ENCODE measurements at regions not wholly inside any gene's neighbourhood (a gene's known extent, or its start where the extent isn't known, plus 50 kb on each side); places are given as distances from the start of the nearest gene placed in this dataset.
A peak's percentile ranks its signal among the peaks of the same experiment; 100 is the strongest.

DNA sequence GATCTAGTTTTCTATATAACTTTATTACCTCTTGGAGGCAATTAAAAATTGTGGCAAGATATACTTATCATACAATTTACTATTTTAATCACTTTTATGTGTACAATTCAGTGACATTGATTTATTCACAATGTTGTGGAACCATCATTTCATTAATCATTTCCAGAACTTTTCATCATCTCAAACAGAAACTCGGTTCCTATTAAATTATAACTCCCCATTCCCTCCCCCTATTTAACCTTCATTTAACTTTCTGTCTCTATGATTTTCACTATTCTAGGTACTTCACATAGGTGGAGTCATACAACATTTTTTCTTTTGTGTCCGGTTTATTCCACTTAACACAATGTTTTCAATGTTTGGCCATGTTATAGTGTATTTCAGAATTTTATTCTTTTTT, 252.8 kb downstream of the REEP3 start:
- peaks cover 11 to 21% (median 15%) of the 10 kb centered on the region in 5 donors for H3K27me3 Mint-ChIP-seq
- no peaks in the 10 kb centered on the region for H3K36me3 Mint-ChIP-seq
- H3K4me3 Mint-ChIP-seq = no peak overlapping the region
- no peak overlapping the region for H3K27ac Mint-ChIP-seq
- DNase-seq = no peak
- no peak for ATAC-seq
- POLR2A ChIA-PET = no interaction called here
- no peaks in the 10 kb centered on the region for H3K4me1 Mint-ChIP-seq
- H3K9me3 Mint-ChIP-seq = peaks cover 0 to 2% (median 0%) of the 10 kb centered on the region in 9 donors

DNA sequence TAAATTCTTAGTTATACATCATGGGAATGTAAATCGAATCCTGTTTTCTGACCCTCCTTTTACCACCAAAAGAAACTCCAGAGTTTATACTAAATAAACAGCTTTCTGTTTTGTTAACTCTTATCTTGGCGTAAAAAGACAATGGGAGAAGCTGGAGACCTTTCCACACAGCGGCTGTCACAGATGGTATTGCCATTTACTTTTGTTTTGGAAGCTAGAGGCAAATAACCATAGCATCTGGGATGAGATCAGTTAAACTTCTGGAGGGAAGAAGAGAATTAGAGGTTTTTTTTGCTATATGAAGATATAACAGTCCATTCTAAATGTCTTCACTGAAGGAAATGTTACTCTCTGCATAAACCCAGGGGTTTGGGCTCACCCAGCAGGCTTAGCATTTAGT, 258.9 kb downstream of the REEP3 start:
- Mint-ChIP-seq H3K4me1 (no peaks in the 10 kb centered on the region), H3K36me3 (no peaks in the 10 kb centered on the region), H3K27ac (no peak overlapping the region), H3K9me3 (peaks cover 0 to 2% (median 0%) of the 10 kb centered on the region in 9 donors), H3K27me3 (peaks cover 19 to 35% (median 29%) of the 10 kb centered on the region in 5 donors), H3K4me3 (no peak overlapping the region)
- ATAC-seq (no peak), DNase-seq (no peak)
- POLR2A ChIA-PET = no interaction called here

DNA sequence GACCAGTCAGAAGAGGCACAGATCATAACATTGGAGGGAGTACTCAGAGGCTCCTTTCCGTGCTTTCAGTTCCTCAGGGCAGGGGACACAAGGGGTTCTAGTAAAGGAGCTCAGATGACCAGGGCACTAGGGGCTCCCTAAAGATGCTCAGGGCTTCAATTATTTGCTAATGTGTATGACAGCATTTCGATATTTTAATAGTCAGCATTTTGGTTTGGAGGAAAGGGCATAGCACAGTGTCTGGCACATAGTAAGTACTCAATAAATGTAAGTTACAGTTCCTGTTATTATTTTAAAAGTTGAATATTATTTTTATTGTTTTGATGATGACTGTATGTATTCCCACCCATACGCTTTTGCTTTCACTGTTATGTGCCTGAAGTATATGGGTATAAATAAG, 260.0 kb downstream of the REEP3 start:
- no peak overlapping the region for H3K27ac Mint-ChIP-seq
- peaks cover 19 to 44% (median 35%) of the 10 kb centered on the region in 5 donors for H3K27me3 Mint-ChIP-seq
- no peaks in the 10 kb centered on the region for H3K36me3 Mint-ChIP-seq
- DNase-seq = no peak
- no peaks in the 10 kb centered on the region for H3K4me1 Mint-ChIP-seq
- ATAC-seq = no peak
- no peak overlapping the region for H3K4me3 Mint-ChIP-seq
- POLR2A ChIA-PET = no interaction called here
- H3K9me3 Mint-ChIP-seq = peaks cover 0 to 2% (median 0%) of the 10 kb centered on the region in 9 donors

DNA sequence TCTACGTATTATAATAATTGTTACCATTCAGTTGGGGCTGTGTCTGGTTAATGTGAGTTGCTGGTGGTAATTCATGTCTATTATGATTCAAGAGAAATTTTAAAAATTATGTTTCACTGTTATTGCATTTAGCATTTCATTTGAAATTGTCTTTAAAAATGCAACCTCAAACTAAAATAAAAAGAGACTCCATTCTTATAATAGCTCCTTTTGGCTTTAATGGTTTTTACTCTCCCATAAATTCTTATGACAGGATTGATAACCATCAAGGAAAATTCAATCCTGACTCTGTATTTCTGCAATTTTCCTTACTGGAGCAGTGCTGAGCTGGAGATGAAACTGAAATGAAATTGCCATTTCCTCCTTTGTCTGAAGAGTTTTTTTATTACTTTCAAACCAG, 262.7 kb downstream of the REEP3 start:
- no peak for DNase-seq
- peaks cover 0 to 2% (median 0%) of the 10 kb centered on the region in 9 donors for H3K9me3 Mint-ChIP-seq

DNA sequence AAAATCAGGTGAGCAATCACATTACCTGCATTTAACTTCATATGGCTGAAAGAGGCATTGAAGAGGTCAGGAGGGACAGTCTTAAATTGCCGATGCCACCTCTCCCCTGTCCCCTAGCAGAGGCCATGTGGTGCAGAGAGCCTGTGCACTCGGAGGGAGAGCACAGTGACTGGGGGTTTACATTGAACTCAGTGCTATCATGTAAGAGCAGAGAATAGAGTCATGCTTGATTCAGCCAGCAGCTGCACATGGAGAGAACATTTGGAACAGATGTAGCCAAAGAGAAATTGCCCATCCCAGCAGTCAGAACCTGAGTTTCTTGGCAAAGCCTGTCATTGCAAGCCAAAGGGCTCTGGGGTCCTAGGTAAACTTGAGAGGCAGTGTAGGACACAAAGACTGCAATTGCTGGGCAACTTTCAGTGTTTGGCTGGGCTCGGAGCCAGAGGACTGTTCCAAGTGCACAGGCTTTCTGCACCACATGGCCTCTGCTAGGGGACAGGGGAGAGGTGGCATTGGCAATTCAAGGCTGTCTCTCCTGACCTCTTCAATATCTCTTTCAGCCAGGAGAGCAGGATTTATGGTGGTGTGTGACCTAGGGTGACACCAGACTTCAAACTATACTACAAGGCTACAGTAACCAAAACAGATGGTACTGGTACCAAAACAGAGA, 267.1 kb downstream of the REEP3 start:
- DNase-seq (no peak), ATAC-seq (no peak)

More for the DNA sequence above, 262.7 kb downstream of the REEP3 start:
- Mint-ChIP-seq H3K27ac (no peak overlapping the region), H3K4me3 (no peak overlapping the region), H3K27me3 (peaks cover 20 to 34% (median 27%) of the 10 kb centered on the region in 5 donors), H3K4me1 (no peaks in the 10 kb centered on the region), H3K36me3 (no peaks in the 10 kb centered on the region)
- POLR2A ChIA-PET = no interaction called here
- ATAC-seq = no peak

DNA sequence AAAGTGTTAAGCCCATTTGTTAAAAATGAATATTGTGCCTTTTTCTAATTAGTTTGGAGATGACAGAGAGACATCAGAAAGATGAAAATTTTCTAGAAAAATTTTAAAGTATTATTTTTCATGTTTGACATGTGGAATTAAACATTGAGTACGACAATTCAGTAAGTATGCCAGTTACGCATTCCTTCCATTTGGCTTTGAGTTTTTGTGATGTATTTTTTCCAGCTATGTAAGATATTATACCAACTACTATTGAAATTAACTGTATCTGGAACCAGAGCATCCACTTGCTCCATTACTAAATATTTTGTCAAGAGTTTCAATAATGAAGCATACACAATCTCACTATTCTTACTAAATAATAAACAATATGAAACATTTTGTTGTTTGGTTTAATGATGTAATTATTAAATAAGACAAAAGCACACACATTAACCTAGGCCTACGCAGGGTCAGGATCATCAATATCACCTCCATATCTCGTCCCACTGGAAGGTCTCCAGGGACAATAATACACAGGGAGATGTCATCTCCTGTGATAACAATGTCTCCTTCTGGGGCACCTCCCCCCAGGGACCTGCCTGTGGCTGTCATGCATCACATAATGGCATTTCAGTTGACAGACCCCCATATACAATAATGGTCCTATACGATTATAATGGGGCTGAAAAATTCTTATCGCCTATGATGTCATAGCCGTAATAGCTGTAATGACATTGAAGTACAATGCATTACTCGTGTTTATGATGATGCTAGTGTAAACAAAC, 274.1 kb downstream of the REEP3 start:
- Mint-ChIP-seq H3K9me3 (peaks cover 0 to 14% (median 2%) of the 10 kb centered on the region in 9 donors), H3K36me3 (peaks cover 0 to 6% (median 0%) of the 10 kb centered on the region in 3 donors), H3K27ac (no peak overlapping the region), H3K27me3 (peaks cover 0 to 9% (median 5%) of the 10 kb centered on the region in 5 donors), H3K4me1 (peaks cover 0 to 10% (median 6%) of the 10 kb centered on the region in 4 donors), H3K4me3 (no peak overlapping the region)
- DNase-seq = no peak
- POLR2A ChIA-PET = no interaction called here
- no peak for ATAC-seq

More for the DNA sequence above, 267.1 kb downstream of the REEP3 start:
- H3K9me3 Mint-ChIP-seq = peaks cover 0 to 14% (median 2%) of the 10 kb centered on the region in 9 donors
- H3K4me3 Mint-ChIP-seq = no peak overlapping the region
- POLR2A ChIA-PET = no interaction called here
- H3K27me3 Mint-ChIP-seq = peaks cover 11 to 21% (median 13%) of the 10 kb centered on the region in 5 donors
- peak overlapping the region in 1 of 10 donors; percentile 84 for H3K27ac Mint-ChIP-seq
- no peaks in the 10 kb centered on the region for H3K4me1 Mint-ChIP-seq
- peaks cover 0 to 6% (median 0%) of the 10 kb centered on the region in 3 donors for H3K36me3 Mint-ChIP-seq

DNA sequence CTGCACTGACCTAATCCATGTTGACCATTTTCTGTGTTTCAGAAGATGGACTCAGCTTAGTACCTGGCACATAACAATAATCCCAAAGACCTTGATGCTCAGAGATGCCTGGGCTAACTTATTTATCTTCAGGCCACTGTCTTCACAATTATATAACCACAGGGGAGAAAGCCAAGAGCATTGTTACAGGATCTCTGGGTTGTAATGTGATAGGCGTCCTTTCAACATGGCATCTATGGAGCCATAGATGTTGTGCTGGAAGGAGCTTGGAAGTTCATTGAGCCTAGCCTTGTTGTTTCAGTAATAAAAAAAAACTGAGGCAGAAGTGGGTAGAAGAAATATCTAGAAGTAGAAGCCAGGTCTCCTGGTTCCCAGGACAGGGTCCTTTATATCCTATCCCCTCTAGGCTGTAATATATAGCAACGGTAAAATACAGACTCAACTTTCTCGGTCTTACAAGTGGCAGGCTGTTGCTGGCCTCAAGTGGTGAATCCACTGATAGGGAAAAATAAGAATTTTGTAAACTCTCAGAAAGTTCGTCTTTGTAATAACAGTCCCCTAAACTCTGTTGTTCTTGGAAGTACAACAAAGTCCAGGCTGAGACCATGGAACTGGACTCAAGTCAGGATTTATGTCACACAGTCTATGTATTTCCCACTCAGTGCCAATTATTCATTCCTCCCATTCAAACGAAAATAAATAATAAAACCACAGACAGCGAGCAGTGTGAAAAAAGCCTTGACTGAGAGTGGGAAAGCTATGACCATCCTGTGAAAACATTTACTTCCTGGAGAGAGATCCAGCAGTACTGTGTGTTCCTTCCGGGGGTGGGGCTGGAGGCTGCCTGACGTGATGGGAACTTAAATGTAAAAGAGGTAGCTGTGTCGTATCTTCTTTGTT, 277.6 kb downstream of the REEP3 start:
- Mint-ChIP-seq H3K27ac (peak overlapping the region in 2 of 10 donors; percentile 11 to 15), H3K4me1 (peaks cover 0 to 10% (median 6%) of the 10 kb centered on the region in 4 donors), H3K4me3 (peak overlapping the region in 4 of 10 donors; percentile 5 to 28 (median 14)), H3K9me3 (no peaks in the 10 kb centered on the region), H3K36me3 (no peaks in the 10 kb centered on the region), H3K27me3 (peaks cover 0 to 12% (median 5%) of the 10 kb centered on the region in 5 donors)
- POLR2A ChIA-PET = no interaction called here
- ATAC-seq = peak in 1 of 2 donors; percentile 40
- peak in 1 of 10 donors; percentile 1 for DNase-seq

DNA sequence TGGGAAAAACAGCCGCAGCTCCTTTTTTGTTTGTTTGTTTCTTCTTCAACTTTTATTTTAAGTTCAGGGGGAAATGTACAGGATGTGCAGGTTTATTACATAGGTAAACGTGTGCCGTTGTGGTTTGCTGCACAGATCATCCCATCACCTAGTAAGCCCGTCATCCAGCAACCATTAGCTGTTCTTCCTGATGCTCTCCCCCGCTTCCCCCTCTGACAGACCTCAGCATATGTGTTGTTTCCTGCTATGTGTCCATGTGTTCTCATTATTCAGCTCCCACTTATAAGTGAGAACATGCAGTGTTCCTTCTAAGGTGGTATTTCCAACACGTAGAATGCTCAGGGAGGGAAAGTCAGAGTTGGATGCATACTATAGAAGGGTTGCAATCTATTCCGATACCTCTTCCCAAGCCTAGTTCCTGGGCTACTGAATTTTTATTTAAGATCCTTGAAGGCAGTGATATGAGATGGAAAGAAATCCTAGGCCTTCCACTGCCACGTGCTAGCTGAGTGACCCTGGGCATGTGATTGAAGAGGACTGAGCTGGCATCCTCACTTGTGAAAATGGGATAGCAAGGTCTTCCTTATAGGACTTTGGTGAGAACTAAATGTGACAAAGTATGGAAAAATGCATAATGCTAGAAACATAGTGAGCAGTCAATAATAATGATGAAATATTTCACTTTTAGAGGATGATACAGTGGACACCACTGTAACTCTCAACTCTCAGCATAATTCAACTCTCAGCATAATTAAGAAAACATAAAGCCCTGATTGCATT, 278.5 kb downstream of the REEP3 start:
- peaks cover 0 to 10% (median 6%) of the 10 kb centered on the region in 4 donors for H3K4me1 Mint-ChIP-seq
- peak in 1 of 2 donors; percentile 16 for ATAC-seq
- H3K27me3 Mint-ChIP-seq = peaks cover 0 to 15% (median 6%) of the 10 kb centered on the region in 5 donors
- H3K4me3 Mint-ChIP-seq = peak overlapping the region in 4 of 10 donors; percentile 5 to 28 (median 14)
- no peaks in the 10 kb centered on the region for H3K9me3 Mint-ChIP-seq
- peak in 1 of 10 donors; percentile 4 for DNase-seq
- no peaks in the 10 kb centered on the region for H3K36me3 Mint-ChIP-seq
- H3K27ac Mint-ChIP-seq = peak overlapping the region in 2 of 10 donors; percentile 11 to 15
- POLR2A ChIA-PET = no interaction called here

DNA sequence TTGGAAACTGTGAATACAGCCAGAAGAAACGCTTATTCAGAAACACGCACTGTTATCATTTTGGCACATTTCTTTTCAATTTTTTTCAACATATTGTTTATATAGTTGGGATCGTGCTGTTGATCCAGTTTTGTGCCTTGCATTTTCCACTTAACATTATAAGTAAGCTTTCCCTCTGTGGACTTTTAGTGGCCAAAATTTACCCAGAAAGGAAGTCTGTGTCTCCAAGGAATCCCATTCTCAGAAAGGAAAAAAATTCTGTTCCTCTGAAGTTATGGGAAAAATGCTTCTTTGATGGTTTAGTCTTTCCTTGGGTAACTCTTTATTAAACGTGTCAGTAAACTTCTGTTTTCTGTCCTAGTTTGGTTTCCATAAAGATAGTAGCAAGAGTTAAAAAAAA, 280.0 kb downstream of the REEP3 start:
- H3K27me3 Mint-ChIP-seq = peaks cover 0 to 15% (median 6%) of the 10 kb centered on the region in 5 donors
- peaks cover 0 to 6% (median 3%) of the 10 kb centered on the region in 9 donors for H3K9me3 Mint-ChIP-seq
- no peak for DNase-seq
- ATAC-seq = no peak
- H3K27ac Mint-ChIP-seq = no peak overlapping the region
- H3K36me3 Mint-ChIP-seq = no peaks in the 10 kb centered on the region
- H3K4me1 Mint-ChIP-seq = peaks cover 0 to 10% (median 6%) of the 10 kb centered on the region in 4 donors
- POLR2A ChIA-PET = no interaction called here
- H3K4me3 Mint-ChIP-seq = no peak overlapping the region

DNA sequence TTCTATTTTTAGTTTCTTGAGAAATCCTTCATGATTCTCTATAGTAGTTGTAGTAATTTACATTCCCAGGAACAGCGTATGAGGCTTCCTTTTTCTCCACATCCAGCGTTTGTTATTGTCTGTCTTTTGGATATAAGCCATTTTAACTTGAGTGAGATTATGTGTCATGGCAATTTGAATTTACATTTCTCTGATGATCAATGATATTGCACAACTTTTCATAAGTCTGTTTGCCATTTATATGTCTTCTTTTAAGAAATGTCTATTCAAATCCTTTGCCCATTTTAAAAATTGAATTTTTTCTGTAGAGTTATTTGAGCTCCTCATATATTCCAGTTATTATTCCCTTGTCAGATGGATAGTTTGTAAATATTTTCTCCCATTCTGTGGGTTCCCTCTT, 285.1 kb downstream of the REEP3 start:
- no peak overlapping the region for H3K27ac Mint-ChIP-seq
- H3K36me3 Mint-ChIP-seq = peaks cover 0 to 17% (median 0%) of the 10 kb centered on the region in 3 donors
- ATAC-seq = no peak
- no peaks in the 10 kb centered on the region for H3K4me1 Mint-ChIP-seq
- no peak for DNase-seq
- POLR2A ChIA-PET = no interaction called here
- H3K9me3 Mint-ChIP-seq = peaks cover 2 to 35% (median 13%) of the 10 kb centered on the region in 9 donors
- peaks cover 0 to 13% (median 3%) of the 10 kb centered on the region in 5 donors for H3K27me3 Mint-ChIP-seq
- H3K4me3 Mint-ChIP-seq = no peak overlapping the region

DNA sequence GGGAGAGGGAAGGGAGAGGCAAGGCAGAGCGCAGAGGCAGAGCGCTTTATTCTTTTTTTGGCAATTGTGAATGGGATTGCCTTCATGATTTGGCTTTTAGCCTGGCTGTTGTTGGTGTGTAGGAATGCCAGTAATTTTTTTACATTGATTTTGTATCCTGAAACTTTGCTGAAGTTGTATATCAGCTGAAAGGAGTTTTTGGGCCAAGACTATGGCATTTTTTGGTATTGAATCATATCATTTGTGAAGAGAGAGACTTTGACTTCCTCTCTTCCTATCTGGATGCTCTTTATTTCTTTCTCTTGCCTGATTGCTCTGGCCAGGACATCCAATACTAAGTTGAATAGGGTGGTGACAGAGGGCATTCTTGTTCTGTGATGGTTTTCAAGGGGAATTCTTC, 291.3 kb downstream of the REEP3 start:
- Mint-ChIP-seq H3K9me3 (peaks cover 2 to 32% (median 12%) of the 10 kb centered on the region in 9 donors), H3K4me3 (no peak overlapping the region), H3K27ac (no peak overlapping the region), H3K36me3 (peaks cover 0 to 13% (median 0%) of the 10 kb centered on the region in 3 donors), H3K4me1 (no peaks in the 10 kb centered on the region), H3K27me3 (peaks cover 6 to 17% (median 9%) of the 10 kb centered on the region in 5 donors)
- DNase-seq (no peak), ATAC-seq (no peak)
- POLR2A ChIA-PET = no interaction called here

Measured in naive thymus-derived CD8-positive, alpha-beta T cell (primary cell).